ENCODE measurements at regions not wholly inside any gene's neighbourhood (a gene's known extent, or its start where the extent isn't known, plus 50 kb on each side); places are given as distances from the start of the nearest gene placed in this dataset.
"Not testable (repeated sequence)": the region's sequence is repeated elsewhere in the genome, so short reads cannot be mapped to it uniquely, and the experiment has no call there.

DNA sequence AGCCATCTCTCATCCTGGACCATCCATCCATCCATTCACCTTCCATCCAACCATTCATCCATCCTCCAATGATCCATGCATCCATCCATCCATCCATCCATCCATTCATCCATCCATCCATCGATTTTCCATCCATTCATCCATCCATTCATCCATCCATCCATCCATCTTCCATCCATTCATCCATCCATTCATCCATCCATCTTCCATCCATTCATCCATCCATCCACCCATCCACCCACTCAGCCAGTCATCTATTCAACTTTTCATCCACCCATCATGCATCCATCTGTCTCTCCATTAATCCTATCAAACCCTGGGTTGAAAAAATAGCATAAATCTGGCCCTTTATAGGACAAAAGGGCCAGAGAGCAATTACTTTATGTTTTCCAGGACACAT is 158.3 kb upstream of the WSCD1 start:
- no peak for DNase-seq

DNA sequence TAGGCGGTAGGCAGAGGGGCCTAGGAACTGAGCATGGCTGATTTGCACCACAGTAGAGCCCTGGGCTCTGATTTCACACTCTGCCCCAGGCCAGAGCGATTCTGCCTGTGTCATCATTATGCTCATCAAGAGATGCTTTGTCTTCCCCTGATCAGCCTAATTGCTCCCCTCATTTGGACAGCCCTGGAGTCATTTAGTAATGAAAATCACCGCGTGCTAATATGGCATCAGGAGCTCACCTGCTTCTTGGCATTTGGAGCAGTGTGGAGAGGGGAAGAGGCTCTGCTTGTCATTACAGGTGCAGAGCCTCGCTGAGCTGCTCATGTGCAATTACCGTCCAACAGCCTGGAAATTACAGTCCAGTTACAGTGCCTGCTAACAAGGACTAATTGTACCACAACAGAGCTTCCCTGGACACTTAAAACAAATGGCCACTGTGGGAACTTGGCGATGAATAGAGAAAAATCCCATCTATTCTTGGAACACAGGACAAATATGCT is 157.1 kb upstream of the WSCD1 start:
- DNase-seq: no peak

DNA sequence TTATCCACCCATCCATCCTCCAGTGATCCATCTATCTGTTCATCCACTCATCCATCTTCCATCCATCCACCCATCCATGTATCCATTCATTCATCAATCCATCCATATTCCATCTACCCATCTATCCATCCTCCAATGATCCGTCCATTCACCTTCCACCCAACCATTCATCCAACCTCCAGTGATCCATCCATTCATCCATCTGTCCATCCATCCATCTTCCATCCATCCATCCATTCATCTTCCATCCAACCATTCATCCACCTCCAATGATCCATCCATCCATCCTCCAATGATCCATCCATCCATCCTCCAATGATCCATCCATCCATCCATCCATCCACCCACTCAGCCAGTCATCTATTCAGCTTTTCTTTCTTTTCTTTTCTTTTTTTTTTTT is 156.5 kb upstream of the WSCD1 start:
- DNase-seq: no peak

DNA sequence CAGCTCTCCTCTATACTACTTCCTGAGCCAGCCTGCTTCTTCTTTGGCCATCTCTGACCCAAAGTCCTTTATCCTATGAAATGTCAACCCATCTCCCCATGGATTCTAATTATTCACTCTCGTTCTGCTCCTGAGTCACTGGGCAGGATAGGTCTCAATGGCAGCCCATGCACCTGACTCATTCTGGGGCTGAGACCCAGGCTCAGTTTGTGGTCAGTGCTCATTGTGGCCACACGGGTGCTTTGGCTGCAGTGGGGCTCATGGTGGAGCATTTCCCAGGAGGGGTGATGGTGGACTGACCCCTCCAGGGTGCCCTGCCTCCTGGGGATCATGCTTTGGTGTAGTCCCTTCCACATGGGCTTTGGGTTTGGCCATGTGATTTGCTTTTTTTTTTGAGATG is 154.8 kb upstream of the WSCD1 start:
- DNase-seq: no peak

DNA sequence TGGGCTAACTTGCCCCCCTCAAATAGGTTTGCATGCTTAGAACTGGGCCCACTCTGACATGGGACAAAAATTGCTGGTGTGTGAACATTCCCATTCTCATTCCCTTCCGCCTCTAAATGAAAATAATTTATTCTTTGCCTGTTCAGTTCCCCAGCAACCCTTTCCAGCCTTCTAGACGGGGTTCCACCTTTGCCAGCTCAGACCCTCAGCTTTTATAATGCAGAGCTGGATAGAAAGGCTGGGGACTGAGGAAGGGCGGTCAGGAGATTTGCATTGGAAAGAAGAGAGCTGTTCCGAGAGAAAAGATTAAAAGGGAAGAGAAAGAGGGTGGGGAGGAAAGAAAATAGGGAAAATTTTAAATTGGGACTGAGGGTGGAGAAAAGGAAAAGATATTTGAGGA is 151.1 kb upstream of the WSCD1 start:
- DNase-seq: no peak

DNA sequence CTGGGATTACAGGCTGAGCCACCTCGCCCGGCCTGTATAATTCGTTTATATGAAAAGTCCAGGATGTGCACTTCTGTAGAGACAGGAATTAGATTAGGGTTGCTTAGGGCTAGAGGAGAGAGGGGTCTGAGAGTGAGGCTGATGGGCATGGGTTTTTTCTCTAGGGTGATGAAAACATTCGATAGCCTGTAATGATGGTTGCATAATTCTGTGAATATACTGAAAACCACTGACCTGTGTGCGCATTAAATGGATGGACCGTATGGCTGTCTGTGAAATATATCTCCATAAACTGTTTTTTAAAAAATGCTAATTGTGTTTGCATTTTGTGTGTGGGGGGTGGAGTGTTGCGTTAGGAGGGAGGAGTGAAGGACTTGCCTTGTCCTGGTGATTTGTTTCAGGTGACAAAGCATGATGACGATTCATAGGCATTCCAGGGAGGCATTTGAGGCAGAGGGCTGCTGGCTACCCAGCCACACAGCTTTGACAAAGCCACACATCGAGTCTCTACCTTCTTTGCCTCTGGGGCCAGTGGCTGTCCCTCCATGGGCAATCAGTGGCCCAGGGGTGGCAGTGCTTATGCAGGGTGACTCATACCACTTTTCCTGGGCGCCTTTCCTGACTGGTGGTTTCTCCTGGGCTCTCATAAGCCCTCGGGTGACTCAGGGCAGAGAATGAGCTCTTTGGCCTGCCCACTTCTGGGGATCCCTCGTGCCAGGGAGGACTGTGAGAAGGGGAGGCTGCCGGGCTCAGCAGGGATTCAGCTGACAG is 148.5 kb upstream of the WSCD1 start:
- DNase-seq: no peak

DNA sequence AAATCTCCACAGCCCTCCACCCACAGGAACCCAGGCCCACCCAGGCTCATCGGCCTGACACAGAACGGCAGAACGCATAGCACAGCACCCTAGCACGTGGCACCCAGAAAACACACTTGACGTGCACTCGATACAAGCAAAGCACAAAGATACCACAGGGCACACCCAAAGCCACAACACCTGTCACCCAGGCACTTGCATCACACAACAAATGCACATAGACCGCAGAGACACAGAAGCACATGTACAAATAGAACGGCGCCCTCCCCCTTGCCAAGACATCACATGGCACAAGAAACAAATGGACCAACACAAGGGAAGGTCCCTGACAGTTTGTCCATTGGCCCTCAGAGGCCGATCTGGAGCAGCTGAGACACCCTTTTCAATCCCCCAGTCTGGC is 147.7 kb upstream of the WSCD1 start:
- peak; percentile 4 for DNase-seq

DNA sequence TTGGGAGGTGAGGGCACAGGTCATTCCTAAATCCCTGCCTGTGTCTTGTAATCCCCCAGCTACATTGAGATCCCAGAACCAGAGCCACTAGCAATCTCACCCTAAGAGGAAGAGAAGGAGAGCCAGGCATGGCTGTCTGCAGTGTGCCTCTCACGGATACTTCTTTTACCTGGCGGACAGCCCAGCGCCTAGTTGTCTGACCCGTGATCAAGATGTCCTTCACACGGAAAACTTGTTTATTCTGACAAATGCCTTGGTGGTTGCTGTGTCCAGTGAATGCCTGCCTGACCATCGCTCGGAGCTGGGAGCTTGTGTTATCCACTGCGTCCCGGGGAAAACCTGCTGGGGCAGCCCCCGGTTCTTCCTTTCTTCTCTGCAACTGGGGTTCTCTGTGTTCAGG is 140.5 kb upstream of the WSCD1 start:
- DNase-seq: no peak

DNA sequence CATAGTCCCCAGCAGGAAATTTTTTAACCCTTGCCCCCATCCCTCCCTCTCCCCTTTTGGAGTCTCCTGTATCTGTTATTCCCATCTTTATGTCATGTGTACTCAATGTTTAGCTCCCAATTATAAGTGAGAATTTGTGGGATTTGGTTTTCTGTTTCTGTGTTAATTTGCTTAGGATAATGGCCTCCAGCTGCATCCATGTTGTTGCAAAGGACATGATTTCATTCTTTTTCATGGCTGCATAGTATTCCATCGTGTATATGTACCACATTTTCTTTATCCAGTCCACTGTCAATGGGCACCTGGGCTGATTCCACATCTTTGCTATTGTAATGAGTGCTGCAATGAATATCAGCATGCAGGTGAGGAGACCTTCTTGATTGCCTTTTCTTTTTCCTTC is 139.6 kb upstream of the WSCD1 start:
- DNase-seq: not testable (repeated sequence)

DNA sequence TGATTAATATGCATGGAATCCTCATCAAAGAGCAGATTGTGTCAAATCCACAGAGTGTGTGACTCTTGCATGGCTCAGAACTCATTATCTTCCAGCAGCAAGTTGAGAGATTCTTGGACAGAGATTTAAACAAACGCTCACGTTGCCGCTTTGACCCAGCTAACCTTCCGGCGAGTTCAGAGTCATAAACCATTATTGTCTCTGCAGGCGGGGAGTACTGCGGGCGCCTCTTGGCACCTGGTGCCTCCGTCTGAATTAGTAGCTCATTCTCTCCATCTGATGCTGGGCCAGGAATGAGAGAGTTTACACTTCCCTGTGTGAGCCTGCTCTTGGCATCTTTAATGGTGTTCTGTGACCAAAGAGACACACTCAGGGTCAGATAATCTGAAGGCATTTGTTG is 138.6 kb upstream of the WSCD1 start:
- DNase-seq: no peak

DNA sequence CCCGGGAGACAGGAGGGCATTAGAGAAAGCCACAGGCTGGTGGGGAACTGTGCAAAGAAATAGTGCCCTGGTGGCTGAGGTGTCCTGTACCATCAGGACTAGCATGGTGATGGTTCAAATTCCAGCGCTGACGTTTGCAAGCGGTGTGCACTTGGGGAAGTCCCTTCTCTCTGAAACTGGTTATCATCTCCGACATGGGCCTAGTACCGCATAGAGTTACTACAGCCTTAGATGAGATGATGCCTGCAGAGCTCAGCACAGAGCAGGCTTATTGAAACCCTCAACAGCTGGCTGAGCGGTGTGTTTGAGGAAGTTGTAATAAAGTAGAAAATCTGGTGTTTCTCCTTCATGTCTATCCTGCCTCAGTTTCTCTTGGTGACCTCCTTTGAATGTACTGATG is 136.7 kb upstream of the WSCD1 start:
- no peak for DNase-seq

DNA sequence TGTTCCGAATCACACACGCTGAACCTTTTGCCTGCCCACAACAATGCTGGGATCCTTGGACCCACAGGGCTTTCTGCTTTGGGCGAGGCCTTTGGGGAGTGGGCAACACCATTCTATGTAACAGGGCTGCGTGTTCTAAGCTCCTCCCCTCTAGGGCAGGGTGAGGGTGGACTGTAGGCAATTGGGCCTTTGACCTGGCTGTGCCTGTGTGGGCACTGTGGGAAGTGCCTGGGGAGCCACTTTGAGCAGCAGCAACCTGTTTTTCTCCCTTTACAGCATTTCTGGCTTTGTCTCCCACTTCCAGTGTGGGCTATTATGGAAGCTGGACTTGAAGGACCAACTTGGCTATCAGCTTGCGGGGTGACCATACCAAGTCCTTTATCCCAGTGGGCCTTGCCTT is 128.9 kb upstream of the WSCD1 start:
- DNase-seq: no peak

DNA sequence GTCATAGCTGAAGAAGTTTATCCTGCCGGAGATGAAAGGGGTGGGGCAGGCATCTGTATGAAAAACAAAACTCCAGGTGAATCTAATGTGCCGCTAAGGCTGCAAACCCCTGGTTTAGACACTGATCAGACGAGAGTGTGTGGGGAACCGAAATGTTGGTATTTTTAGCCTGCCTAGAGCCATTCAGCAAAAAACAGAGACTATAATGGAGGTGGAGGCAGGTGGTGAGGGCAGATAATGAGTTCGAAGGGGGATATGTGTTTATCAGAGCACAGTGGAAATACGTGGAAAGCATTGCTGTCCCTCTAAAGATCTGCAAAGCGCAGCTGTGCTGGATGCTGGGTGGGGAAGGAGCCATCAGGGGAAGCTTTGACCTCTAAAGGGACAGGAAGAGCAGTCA is 127.5 kb upstream of the WSCD1 start:
- no peak for DNase-seq

DNA sequence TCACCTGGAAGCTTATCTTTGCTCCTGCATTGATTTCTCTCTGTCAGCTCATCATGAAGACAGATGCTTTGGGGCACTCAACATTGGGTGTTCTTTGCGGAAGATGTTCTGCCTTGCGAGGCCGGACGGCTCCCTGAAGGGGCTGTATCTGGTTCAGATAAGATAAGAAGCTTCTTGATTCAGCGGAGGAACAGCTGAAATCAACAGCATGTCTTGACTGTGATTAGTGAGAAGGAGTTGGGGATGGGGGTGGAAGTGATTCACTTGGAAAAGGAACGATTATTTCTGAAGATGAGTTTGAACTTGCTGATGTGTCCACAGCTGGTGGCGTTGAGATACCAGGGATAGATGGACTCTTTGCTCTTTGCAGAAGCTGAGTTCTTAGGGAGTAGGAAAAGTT is 126.9 kb upstream of the WSCD1 start:
- no peak for DNase-seq

DNA sequence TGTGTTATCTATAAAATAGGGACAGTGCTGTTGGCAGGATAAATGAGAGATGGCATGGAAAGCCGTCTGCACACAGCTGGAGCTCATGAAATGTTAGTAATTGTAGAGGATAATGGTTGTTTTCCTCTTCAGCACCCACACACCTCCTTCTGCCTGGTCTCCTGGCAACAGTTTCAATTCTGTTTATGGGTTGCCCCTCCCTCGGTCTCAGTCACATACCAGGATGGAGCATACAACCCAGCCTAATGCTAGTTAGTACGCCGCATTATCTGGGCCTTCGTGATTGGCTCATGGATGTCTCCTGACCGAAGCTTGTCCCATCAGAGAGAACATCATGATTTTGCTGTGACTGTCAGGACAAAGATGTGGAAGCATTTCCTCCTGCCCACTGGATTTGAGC is 126.2 kb upstream of the WSCD1 start:
- DNase-seq: no peak

DNA sequence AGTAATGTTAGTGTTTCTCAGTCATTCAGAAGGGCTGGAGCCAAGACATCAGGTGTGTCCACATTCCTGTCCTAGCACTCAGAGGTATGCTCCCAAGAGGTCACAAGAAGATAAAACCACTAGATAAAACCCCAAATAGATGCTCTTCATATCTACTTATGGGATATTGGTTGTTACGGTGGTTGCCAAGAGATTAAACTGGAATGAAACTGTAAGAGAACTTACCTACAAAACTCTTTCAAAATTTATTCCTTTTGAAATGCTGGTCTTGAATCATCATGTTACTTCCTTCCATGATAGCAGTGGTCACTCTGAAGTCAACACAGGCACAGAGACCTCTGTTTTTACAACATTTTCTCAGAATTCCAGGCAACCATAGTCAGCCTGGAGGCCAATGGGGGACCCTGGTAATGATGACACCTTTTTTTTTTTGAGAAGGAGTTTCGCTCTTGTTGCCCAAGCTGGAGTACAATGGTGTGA is 122.4 kb upstream of the WSCD1 start:
- DNase-seq: no peak

DNA sequence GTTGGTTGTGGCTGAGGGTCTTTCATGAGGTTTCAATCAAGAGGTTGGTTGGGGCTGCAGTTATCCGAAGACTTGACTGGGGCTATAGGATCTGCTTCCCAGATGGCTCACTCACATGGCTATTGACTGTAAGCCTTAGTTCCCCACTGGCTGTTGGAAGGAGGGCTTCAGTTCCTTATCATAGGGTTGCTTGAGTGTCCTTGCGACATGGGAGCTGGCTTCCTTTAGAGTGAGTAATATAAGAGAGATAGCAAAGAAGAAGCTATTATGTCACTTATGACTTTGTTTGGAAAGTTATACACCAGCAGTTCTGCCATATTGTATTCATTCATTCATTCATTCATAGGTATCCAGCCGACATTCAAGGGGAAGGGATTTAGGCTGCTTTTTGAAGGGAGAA is 121.4 kb upstream of the WSCD1 start:
- DNase-seq: no peak

DNA sequence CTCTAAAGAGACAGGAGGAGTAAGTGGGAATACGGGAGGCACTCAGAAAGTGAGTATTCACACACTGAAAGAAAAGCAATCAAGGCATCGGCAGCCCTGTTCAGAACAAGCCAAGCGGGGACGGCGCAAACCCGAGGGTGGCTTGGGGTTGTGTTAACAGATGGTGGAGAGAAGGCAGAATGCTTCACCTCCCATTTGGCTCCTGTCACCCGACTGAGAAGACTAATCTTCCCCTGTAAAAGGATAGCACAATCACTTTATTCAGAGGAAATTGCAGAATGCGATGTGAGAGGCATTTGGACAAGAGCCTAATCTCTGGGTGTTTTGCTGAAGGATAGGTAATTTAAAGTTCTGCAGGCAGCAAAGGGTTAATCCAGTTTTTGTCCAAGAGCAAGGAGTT is 119.3 kb upstream of the WSCD1 start:
- no peak for DNase-seq

DNA sequence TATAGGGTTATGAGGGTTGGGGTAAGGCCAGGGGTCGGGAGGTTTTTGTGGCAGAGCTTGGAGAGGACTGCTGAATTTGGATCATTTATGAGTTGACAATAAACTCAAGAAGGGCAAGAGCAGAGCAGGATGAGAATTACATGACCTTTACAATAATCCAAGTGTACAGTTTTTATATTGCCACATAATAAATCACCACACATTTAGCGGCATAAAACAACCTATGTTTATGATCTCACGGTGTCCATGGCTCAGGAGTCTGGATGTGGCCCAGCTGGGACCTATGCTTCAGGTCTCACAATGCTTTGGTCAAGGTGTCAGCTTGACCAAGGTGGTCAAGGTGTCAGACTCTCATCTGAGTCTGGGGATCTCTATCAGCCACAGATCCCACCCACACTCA is 118.3 kb upstream of the WSCD1 start:
- no peak for DNase-seq

DNA sequence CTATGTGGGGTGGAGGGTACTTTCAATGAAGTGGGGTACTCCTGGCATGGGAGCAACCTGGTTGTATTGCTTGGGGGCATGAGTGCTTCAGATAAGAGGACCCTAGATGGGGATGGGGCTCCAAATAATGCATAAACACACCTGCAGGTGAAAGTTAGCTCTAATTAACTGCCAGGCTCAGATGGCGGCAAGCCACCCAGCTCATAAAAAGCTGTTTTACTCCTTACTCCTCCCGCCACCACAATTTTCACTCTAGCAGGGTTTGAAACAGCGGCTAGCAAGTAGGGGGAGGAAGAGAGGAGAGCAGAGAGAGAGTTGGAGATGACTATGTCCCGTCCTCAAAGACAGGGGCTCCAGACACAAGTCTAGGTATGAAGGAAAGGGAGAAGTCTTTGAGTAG is 117.7 kb upstream of the WSCD1 start:
- DNase-seq: no peak

DNA sequence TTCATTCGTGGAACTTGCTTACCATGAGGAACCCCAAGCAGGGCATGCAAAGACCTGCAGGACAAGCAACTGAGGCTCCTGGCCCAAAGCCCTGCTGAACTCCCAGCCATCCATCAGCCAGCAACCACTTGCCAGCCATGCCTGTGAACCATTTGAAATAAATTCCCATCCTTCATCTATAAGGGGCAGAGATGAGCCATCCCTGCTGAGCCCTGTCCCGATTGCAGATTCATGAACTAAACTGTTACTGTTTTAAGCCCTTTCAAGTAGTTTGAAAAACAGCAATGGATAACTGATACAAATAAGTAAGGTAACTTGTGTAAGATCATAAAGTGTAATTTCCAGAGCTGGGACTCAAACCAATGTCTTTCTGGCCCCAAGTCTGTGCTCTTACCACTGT is 114.4 kb upstream of the WSCD1 start:
- DNase-seq: no peak

DNA sequence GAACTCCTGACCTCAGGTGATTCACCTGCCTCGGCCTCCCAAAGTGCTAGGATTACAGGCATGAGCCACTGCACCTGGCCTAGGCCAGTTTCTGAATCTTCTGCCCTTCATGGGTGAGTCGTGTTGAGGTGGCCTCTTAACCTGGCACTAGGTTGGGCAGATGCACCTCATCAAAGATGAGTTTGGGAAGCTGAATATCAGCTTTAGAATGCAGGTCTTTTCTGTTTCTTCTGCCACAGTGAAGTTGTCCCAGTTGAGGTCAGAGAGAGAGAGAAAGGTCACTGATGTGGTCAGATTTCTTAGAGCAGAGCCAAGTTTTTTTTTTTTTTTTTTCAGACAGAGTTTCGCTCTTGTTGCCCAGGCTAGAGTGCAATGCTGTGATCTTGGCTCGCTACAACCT is 111.3 kb upstream of the WSCD1 start:
- no peak for DNase-seq

DNA sequence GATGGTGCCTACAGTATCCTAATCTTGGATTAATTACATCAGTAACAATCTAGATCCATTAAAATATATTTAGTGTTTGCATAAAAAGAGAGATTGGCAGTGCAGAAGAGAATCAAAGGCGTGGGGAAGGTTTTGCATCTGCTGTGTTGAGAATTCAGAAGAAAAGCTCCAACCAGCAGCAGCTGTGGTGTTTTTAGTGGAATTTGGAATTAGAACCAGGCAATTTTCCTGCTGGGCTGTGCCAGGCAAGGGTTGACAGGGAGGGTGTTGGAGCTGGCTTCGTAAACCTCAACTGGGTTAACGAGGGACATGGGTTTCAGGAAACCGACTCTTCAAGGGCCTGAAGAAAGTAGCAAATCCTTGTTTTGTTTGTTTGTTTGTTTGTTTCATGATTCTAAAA is 107.8 kb upstream of the WSCD1 start:
- no peak for DNase-seq

DNA sequence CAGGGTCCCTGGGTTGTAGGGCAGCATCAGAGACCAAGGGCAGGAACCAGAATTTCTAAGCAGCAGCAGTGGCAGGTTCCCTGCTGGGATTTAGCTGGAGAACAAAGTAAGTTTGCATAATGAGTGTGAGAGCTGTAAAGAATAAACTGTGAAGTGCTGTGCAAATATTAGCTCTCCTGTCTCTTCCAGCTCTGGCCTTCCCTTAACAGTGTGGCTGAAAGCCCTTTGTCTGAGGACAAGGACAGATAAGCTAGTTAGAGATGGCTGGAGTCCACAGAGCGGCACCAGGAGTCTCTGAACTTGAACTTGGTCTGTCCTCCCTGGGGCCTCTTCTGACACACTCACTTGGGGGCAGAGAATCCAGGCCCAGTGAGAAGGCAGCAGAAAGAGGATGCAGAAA is 98.2 kb upstream of the WSCD1 start:
- no peak for DNase-seq

DNA sequence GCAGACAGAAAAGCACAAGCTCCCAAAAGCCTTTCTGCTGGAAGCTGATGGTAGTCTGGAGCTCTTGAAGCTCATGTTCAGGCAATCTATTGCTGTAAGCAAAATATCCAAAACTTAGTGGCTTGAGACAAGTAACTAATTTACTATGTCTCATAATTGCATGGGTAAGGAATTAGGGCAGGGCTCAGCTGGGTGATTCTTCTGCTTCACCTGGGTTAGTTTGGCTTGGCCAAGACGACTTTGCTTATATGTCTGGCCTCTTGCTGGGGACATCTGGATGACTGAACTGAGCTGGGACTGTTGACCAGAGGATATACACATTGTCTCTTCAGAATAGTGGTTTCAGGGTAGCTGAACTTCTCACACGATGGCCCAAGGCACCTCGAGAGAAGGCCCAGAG is 96.8 kb upstream of the WSCD1 start:
- DNase-seq: no peak
